ENCODE measurements at regions not wholly inside any gene's neighbourhood (a gene's known extent, or its start where the extent isn't known, plus 50 kb on each side); places are given as distances from the start of the nearest gene placed in this dataset.

DNA sequence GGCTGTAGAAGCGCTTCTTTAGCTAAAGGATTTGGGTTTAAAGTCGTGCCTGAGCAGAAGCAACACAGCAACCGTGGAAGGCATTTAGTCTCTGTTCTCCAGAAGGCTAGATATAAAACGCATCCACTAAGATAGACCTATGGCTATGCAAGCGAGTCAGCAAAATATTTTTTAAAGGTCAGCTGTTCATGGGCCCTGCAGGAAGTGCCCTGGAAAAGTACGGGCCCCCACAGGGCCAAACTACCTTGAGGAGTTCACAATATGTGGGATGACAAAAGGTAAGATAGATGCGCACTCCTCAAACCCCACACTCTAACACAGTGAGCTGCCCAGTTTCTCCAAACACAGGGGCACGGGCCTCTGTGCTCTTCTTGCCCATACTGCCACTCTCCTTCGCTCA is 261.6 kb downstream of the VPS13C start:
- Mint-ChIP-seq H3K27me3 (ENCODE audit: low read depth) (no peaks in the 10 kb centered on the region), H3K36me3 (no peaks in the 10 kb centered on the region), H3K9me3 (no peaks in the 10 kb centered on the region), H3K4me1 (no peaks in the 10 kb centered on the region), H3K27ac (no peak overlapping the region), H3K4me3 (no peak overlapping the region)
- POLR2A ChIA-PET = no interaction called here
- ATAC-seq = no peak
- CTCF ChIA-PET = interaction anchor here (1.6 to 2.0 kb wide), 2 partner anchors 35 to 37 kb away, joined by 6 to 7 read pairs; no protein-coding TSS in a partner anchor
- DNase-seq (ENCODE audit: low spot score) = no peak
- TF ChIP-seq NR2C2 (CRISPR knock-in tag; IDR thresholded peaks at IDR 0.05) (no peak), FOXP1 (CRISPR knock-in tag; IDR thresholded peaks at IDR 0.05; ENCODE audit: borderline replicate concordance) (no peak), PRRX2 (CRISPR knock-in tag; IDR thresholded peaks at IDR 0.05) (no peak), NR3C1 (CRISPR knock-in tag; conservative IDR thresholded peaks at IDR 0.05; ENCODE audit: low read depth) (no peak), ETV6 (CRISPR knock-in tag; IDR thresholded peaks at IDR 0.05) (no peak), ZNF416 (CRISPR knock-in tag; IDR thresholded peaks at IDR 0.05) (no peak), OVOL2 (CRISPR knock-in tag; IDR thresholded peaks at IDR 0.05; ENCODE audit: borderline replicate concordance) (no peak), CBFB (CRISPR knock-in tag; IDR thresholded peaks at IDR 0.05; ENCODE audit: low read depth) (no peak), SMAD3 (CRISPR knock-in tag; IDR thresholded peaks at IDR 0.05; ENCODE audit: borderline replicate concordance) (no peak), ZNF263 (CRISPR knock-in tag; IDR thresholded peaks at IDR 0.05; ENCODE audit: low read depth) (no peak)
- TF ChIP-seq, protein P1, sequence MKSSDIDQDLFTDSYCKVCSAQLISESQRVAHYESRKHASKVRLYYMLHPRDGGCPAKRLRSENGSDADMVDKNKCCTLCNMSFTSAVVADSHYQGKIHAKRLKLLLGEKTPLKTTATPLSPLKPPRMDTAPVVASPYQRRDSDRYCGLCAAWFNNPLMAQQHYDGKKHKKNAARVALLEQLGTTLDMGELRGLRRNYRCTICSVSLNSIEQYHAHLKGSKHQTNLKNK (CRISPR knock-in tag; IDR thresholded peaks at IDR 0.05) = no peak
- TF ChIP-seq, protein P2, sequence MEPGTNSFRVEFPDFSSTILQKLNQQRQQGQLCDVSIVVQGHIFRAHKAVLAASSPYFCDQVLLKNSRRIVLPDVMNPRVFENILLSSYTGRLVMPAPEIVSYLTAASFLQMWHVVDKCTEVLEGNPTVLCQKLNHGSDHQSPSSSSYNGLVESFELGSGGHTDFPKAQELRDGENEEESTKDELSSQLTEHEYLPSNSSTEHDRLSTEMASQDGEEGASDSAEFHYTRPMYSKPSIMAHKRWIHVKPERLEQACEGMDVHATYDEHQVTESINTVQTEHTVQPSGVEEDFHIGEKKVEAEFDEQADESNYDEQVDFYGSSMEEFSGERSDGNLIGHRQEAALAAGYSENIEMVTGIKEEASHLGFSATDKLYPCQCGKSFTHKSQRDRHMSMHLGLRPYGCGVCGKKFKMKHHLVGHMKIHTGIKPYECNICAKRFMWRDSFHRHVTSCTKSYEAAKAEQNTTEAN (CRISPR knock-in tag; IDR thresholded peaks at IDR 0.05) = no peak
- TF ChIP-seq, protein P3, sequence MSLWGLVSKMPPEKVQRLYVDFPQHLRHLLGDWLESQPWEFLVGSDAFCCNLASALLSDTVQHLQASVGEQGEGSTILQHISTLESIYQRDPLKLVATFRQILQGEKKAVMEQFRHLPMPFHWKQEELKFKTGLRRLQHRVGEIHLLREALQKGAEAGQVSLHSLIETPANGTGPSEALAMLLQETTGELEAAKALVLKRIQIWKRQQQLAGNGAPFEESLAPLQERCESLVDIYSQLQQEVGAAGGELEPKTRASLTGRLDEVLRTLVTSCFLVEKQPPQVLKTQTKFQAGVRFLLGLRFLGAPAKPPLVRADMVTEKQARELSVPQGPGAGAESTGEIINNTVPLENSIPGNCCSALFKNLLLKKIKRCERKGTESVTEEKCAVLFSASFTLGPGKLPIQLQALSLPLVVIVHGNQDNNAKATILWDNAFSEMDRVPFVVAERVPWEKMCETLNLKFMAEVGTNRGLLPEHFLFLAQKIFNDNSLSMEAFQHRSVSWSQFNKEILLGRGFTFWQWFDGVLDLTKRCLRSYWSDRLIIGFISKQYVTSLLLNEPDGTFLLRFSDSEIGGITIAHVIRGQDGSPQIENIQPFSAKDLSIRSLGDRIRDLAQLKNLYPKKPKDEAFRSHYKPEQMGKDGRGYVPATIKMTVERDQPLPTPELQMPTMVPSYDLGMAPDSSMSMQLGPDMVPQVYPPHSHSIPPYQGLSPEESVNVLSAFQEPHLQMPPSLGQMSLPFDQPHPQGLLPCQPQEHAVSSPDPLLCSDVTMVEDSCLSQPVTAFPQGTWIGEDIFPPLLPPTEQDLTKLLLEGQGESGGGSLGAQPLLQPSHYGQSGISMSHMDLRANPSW (CRISPR knock-in tag; conservative IDR thresholded peaks at IDR 0.05; ENCODE audit: low read depth) = no peak
- TF ChIP-seq, protein P4, sequence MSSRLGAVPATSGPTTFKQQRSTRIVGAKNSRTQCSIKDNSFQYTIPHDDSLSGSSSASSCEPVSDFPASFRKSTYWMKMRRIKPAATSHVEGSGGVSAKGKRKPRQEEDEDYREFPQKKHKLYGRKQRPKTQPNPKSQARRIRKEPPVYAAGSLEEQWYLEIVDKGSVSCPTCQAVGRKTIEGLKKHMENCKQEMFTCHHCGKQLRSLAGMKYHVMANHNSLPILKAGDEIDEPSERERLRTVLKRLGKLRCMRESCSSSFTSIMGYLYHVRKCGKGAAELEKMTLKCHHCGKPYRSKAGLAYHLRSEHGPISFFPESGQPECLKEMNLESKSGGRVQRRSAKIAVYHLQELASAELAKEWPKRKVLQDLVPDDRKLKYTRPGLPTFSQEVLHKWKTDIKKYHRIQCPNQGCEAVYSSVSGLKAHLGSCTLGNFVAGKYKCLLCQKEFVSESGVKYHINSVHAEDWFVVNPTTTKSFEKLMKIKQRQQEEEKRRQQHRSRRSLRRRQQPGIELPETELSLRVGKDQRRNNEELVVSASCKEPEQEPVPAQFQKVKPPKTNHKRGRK (CRISPR knock-in tag; IDR thresholded peaks at IDR 0.05; ENCODE audit: borderline replicate concordance) = no peak
- TF ChIP-seq, protein P5, sequence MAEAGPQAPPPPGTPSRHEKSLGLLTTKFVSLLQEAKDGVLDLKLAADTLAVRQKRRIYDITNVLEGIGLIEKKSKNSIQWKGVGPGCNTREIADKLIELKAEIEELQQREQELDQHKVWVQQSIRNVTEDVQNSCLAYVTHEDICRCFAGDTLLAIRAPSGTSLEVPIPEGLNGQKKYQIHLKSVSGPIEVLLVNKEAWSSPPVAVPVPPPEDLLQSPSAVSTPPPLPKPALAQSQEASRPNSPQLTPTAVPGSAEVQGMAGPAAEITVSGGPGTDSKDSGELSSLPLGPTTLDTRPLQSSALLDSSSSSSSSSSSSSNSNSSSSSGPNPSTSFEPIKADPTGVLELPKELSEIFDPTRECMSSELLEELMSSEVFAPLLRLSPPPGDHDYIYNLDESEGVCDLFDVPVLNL (CRISPR knock-in tag; IDR thresholded peaks at IDR 0.05; ENCODE audit: borderline replicate concordance, low read depth) = no peak
- TF ChIP-seq, protein P6, sequence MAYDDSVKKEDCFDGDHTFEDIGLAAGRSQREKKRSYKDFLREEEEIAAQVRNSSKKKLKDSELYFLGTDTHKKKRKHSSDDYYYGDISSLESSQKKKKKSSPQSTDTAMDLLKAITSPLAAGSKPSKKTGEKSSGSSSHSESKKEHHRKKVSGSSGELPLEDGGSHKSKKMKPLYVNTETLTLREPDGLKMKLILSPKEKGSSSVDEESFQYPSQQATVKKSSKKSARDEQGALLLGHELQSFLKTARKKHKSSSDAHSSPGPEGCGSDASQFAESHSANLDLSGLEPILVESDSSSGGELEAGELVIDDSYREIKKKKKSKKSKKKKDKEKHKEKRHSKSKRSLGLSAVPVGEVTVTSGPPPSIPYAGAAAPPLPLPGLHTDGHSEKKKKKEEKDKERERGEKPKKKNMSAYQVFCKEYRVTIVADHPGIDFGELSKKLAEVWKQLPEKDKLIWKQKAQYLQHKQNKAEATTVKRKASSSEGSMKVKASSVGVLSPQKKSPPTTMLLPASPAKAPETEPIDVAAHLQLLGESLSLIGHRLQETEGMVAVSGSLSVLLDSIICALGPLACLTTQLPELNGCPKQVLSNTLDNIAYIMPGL (CRISPR knock-in tag; IDR thresholded peaks at IDR 0.05) = no peak
- TF ChIP-seq, protein P7, sequence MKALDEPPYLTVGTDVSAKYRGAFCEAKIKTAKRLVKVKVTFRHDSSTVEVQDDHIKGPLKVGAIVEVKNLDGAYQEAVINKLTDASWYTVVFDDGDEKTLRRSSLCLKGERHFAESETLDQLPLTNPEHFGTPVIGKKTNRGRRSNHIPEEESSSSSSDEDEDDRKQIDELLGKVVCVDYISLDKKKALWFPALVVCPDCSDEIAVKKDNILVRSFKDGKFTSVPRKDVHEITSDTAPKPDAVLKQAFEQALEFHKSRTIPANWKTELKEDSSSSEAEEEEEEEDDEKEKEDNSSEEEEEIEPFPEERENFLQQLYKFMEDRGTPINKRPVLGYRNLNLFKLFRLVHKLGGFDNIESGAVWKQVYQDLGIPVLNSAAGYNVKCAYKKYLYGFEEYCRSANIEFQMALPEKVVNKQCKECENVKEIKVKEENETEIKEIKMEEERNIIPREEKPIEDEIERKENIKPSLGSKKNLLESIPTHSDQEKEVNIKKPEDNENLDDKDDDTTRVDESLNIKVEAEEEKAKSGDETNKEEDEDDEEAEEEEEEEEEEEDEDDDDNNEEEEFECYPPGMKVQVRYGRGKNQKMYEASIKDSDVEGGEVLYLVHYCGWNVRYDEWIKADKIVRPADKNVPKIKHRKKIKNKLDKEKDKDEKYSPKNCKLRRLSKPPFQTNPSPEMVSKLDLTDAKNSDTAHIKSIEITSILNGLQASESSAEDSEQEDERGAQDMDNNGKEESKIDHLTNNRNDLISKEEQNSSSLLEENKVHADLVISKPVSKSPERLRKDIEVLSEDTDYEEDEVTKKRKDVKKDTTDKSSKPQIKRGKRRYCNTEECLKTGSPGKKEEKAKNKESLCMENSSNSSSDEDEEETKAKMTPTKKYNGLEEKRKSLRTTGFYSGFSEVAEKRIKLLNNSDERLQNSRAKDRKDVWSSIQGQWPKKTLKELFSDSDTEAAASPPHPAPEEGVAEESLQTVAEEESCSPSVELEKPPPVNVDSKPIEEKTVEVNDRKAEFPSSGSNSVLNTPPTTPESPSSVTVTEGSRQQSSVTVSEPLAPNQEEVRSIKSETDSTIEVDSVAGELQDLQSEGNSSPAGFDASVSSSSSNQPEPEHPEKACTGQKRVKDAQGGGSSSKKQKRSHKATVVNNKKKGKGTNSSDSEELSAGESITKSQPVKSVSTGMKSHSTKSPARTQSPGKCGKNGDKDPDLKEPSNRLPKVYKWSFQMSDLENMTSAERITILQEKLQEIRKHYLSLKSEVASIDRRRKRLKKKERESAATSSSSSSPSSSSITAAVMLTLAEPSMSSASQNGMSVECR (CRISPR knock-in tag; IDR thresholded peaks at IDR 0.05; ENCODE audit: borderline replicate concordance) = no peak
- TF ChIP-seq, protein P8, sequence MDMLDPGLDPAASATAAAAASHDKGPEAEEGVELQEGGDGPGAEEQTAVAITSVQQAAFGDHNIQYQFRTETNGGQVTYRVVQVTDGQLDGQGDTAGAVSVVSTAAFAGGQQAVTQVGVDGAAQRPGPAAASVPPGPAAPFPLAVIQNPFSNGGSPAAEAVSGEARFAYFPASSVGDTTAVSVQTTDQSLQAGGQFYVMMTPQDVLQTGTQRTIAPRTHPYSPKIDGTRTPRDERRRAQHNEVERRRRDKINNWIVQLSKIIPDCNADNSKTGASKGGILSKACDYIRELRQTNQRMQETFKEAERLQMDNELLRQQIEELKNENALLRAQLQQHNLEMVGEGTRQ (CRISPR knock-in tag; IDR thresholded peaks at IDR 0.05) = no peak
- TF ChIP-seq, protein P9, sequence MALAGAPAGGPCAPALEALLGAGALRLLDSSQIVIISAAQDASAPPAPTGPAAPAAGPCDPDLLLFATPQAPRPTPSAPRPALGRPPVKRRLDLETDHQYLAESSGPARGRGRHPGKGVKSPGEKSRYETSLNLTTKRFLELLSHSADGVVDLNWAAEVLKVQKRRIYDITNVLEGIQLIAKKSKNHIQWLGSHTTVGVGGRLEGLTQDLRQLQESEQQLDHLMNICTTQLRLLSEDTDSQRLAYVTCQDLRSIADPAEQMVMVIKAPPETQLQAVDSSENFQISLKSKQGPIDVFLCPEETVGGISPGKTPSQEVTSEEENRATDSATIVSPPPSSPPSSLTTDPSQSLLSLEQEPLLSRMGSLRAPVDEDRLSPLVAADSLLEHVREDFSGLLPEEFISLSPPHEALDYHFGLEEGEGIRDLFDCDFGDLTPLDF (CRISPR knock-in tag; IDR thresholded peaks at IDR 0.05) = no peak

Data from WTC11 (cell line).